Prostate gland (tissue), 2 donors: ENCODE measurements at regions not wholly inside any gene's neighbourhood (a gene's known extent, or its start where the extent isn't known, plus 50 kb on each side); places are given as distances from the start of the nearest gene placed in this dataset.
A peak's percentile ranks its signal among the peaks of the same experiment; 100 is the strongest.
"Not testable (repeated sequence)": the region's sequence is repeated elsewhere in the genome, so short reads cannot be mapped to it uniquely, and the experiment has no call there.

Source experiments
- DNase-seq: peaks from one replicate; pipeline ENCODE4 v3.0.0-alpha.2; 2019; ENCODE audit warnings: low spot score
- H3K27ac ChIP-seq, 2 donors: fragments of 200-600 bp; sonication (generic); 2 replicates each; pipeline ENCODE4 v1.5.1; 2017 to 2019
- H3K27me3 ChIP-seq: fragments of 200-600 bp; sonication (generic); replicated peaks from 2 replicates; pipeline ENCODE4 v1.5.1; 2019; ENCODE audit not compliant: insufficient read depth
- H3K36me3 ChIP-seq, 2 donors: fragments of 200-600 bp; sonication (generic); 1 replicate in 1 of 2; 2 replicates in 1 of 2; pipeline versions ENCODE4 v1.5.1 to v1.8.1; 2017 to 2019
- H3K4me1 ChIP-seq: fragments of 200-600 bp; sonication (generic); replicated peaks from 2 replicates; pipeline ENCODE4 v1.5.1; 2019
- H3K4me3 ChIP-seq, 2 donors: fragments of 200-600 bp; sonication (generic); 2 replicates each; pipeline ENCODE4 v1.5.1; 2017 to 2019
- H3K9me3 ChIP-seq: fragments of 200-600 bp; sonication (generic); 2 replicates; pipeline ENCODE4 v1.5.1; 2017
- POLR2A ChIP-seq: fragments of 450-650 bp; IDR thresholded peaks from one replicate; pipeline ENCODE4 v1.6.1; 2016; ENCODE audit warnings: antibody characterized with exemption, mild to moderate bottlenecking
- POLR2AphosphoS5 ChIP-seq: sonication (generic); formaldehyde crosslinking; IDR thresholded peaks from one replicate; pipeline ENCODE4 v1.6.1; 2017; ENCODE audit warnings: antibody characterized with exemption
- WGBS: methylation state at CpG from one replicate; pipeline ENCODE4 v1.1.5; 2018; 5-methylcytosine and 5-hydroxymethylcytosine counted together
- intact Hi-C: fragments of 100-400 bp; cut with DNase I; formaldehyde crosslinking; loops from one replicate; pipeline ENCODE4 v1.14.2; 2022
- TF ChIP-seq, protein P1 (sequence below), 4 experiments: fragments of 200-600 bp in 2 of 4; fragments of 450-650 bp in 2 of 4; sonication (generic) in 2 of 4; IDR thresholded peaks; 1 replicate in 3 of 4; 2 replicates in 1 of 4; pipeline ENCODE4 v1.5.1; 2016 to 2019; ENCODE audit warnings: antibody characterized with exemption in 4 of 4, mild to moderate bottlenecking in 2 of 4, moderate library complexity in 2 of 4

DNA sequence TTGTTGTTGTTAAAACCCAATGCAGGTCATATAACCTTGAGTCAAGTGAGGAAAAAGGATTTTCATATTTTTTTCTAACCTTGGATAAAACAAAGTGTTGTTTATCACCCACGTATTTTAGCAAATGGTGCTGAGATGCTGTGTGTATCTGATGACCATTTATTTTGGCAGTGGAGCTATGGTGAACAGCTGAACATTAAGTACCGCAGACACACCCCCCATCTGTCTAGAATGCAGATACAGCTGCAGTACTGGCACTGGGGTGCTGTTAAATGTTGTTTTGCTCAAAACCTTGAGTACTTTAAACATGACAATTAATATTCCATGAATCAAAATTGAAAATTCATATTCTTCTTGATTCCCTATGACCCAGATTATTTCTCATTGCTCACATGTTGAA lies 773.3 kb upstream of the SLC39A10 start:
- Histone ChIP-seq H3K36me3 (no peaks in the 10 kb centered on the region), H3K27ac (no peak overlapping the region), H3K9me3 (no peaks in the 10 kb centered on the region), H3K4me1 (no peaks in the 10 kb centered on the region), H3K4me3 (no peak overlapping the region), H3K27me3 (no peaks in the 10 kb centered on the region)
- no peak for DNase-seq
- 65% methylated on average over 2 of the region's 2 CpGs for WGBS
- intact Hi-C loops, result no loop called here
- TF ChIP-seq POLR2AphosphoS5 (no peak), POLR2A (no peak)
- TF ChIP-seq, protein P1, sequence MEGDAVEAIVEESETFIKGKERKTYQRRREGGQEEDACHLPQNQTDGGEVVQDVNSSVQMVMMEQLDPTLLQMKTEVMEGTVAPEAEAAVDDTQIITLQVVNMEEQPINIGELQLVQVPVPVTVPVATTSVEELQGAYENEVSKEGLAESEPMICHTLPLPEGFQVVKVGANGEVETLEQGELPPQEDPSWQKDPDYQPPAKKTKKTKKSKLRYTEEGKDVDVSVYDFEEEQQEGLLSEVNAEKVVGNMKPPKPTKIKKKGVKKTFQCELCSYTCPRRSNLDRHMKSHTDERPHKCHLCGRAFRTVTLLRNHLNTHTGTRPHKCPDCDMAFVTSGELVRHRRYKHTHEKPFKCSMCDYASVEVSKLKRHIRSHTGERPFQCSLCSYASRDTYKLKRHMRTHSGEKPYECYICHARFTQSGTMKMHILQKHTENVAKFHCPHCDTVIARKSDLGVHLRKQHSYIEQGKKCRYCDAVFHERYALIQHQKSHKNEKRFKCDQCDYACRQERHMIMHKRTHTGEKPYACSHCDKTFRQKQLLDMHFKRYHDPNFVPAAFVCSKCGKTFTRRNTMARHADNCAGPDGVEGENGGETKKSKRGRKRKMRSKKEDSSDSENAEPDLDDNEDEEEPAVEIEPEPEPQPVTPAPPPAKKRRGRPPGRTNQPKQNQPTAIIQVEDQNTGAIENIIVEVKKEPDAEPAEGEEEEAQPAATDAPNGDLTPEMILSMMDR (IDR thresholded peaks at IDR 0.05), result no peak

DNA sequence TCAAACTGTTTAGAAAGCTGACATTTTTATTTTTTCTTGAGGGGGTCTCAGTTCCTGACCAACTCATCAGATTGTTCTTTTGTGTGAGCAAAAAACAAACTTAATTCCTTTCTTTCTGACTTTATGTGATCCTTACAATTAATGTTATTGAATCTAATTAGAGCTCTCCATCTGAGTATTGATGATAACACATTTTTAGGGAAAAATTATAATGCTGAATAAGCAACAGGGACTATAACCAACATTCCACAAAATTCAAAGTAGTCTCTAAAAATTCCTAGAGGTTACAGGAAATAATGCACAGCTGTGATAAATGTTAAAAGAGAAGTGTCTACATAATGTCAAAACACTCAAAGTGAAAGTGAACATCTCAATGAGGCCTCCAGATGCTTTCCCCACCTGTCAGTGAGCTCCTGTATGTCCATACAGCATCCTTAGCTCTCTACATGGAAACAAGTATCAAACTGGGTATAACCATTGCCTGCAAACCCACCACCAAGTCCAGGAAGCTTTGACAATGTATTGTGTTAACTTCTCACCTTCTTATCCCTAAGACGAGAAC lies 786.0 kb upstream of the SLC39A10 start:
- Histone ChIP-seq H3K4me3 (no peak overlapping the region), H3K36me3 (no peaks in the 10 kb centered on the region), H3K27me3 (no peaks in the 10 kb centered on the region), H3K9me3 (no peaks in the 10 kb centered on the region), H3K4me1 (no peaks in the 10 kb centered on the region), H3K27ac (no peak overlapping the region)
- TF ChIP-seq POLR2A, result no peak
- TF ChIP-seq POLR2AphosphoS5, result no peak
- TF ChIP-seq, protein P1 (IDR thresholded peaks at IDR 0.05), result no peak
- 92% methylated on average over 1 of the region's 1 CpG for WGBS
- DNase-seq, result no peak
- intact Hi-C loops, result no loop called here

DNA sequence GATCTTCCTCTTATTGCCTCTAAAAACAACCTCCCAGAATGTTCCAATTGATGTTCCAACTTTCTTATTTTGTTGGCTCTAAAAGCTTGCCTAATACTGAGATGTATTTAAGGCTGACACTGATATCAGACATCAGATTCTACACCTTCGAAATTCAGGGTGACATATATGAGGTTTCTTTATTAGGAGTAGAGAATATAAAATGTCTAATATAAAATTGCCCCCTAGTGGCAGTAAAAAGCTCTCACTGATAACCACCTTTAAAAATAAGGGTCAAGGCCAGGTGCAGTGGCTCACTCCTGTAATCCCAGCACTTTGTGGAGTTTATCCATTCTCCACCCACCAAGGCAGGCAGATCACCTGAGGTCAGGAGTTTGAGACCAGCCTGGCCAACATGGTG lies 789.7 kb upstream of the SLC39A10 start:
- H3K27ac ChIP-seq, result no peak overlapping the region
- no peaks in the 10 kb centered on the region for H3K27me3 ChIP-seq
- H3K9me3 ChIP-seq, result no peaks in the 10 kb centered on the region
- H3K36me3 ChIP-seq, result no peaks in the 10 kb centered on the region
- no peaks in the 10 kb centered on the region for H3K4me1 ChIP-seq
- WGBS, result 23% methylated on average over 1 of the region's 1 CpG
- H3K4me3 ChIP-seq, result no peak overlapping the region
- intact Hi-C loops, result no loop called here
- no peak for DNase-seq
- no peak for TF ChIP-seq POLR2A
- TF ChIP-seq, protein P1 (IDR thresholded peaks at IDR 0.05), result peak in 3 of 4 experiments; percentile 19 to 47 (median 26)

DNA sequence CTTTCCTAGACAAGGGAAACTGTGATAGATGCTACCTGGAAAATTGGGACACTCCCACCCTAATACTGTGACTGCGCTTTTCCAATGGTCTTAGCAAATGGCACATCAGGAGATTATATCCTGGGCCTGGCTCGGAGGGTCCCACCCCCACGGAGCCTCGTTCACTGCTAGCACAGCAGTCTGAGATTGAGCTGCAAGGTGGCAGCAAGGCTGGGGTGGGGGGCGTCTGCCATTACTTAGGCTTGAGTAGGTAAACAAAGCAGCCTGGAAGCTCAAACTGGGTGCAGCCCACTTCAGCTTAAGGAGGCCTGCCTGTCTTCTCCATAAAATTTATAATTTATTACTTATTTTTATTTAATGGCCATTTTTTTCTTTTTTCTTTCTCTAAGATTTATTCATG lies 802.1 kb upstream of the SLC39A10 start:
- WGBS, result 74% methylated on average over 5 of the region's 5 CpGs

DNA sequence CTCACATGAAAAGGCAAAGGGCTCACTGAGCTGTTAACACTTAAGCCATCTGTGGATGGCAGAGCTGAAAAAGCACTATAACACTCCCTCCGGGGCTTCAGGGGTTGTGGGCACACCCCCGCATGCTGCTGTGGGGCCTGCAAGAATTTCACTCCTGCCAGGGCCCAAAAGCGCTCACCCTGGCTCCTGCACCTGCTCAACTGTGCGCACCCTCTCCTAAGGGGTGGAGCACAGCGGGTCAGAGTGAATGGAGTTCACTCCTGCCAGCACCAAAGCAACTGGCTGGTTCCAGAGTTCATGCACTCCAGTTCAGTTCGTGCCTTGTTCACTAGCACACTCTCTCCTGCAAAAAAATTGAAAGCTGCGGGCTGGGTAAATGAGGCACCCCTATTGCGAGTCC lies 814.2 kb upstream of the SLC39A10 start:
- no peak for DNase-seq
- 90% methylated on average over 7 of the region's 8 CpGs for WGBS
- no peaks in the 10 kb centered on the region for H3K4me1 ChIP-seq
- H3K36me3 ChIP-seq, result no peaks in the 10 kb centered on the region
- intact Hi-C loops, result no loop called here
- H3K9me3 ChIP-seq, result no peaks in the 10 kb centered on the region
- no peak overlapping the region for H3K4me3 ChIP-seq
- H3K27me3 ChIP-seq, result no peaks in the 10 kb centered on the region
- TF ChIP-seq POLR2AphosphoS5 (no peak), POLR2A (no peak)
- TF ChIP-seq, protein P1 (IDR thresholded peaks at IDR 0.05), result no peak
- H3K27ac ChIP-seq, result no peak overlapping the region

More for the DNA sequence above, 802.1 kb upstream of the SLC39A10 start:
- Histone ChIP-seq H3K27me3 (no peaks in the 10 kb centered on the region), H3K36me3 (no peaks in the 10 kb centered on the region), H3K4me3 (no peak overlapping the region), H3K4me1 (no peaks in the 10 kb centered on the region), H3K9me3 (no peaks in the 10 kb centered on the region), H3K27ac (no peak overlapping the region)
- intact Hi-C loops, result no loop called here
- DNase-seq, result no peak
- no peak for TF ChIP-seq POLR2A
- TF ChIP-seq POLR2AphosphoS5, result no peak
- TF ChIP-seq, protein P1 (IDR thresholded peaks at IDR 0.05), result no peak

DNA sequence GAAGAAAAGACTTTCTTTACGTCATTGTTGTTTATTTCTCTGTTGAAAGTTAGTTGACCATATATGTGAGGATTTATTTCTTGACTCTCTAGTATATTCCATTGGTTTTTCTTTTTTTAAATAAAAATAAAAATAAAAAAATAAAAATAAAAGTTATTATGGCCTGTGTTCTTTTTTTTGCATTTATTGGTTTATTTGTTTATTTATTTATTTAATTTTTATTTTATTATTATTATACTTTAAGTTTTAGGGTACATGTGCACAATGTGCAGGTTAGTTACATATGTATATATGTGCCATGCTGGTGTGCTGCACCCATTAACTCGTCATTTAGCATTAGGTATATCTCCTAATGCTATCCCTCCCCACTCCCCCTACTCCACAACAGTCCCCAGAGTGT lies 822.7 kb upstream of the SLC39A10 start:
- 84% methylated on average over 2 of the region's 2 CpGs for WGBS
- DNase-seq, intact Hi-C loops, H3K9me3 ChIP-seq, H3K27me3 ChIP-seq, H3K27ac ChIP-seq, H3K4me1 ChIP-seq, H3K36me3 ChIP-seq, H3K4me3 ChIP-seq: not testable (repeated sequence)
